Right atrium auricular region (tissue), 2 donors: ENCODE measurements at regions not wholly inside any gene's neighbourhood (a gene's known extent, or its start where the extent isn't known, plus 50 kb on each side); places are given as distances from the start of the nearest gene placed in this dataset.

ENCODE experiments used
- DNase-seq: peaks from one replicate; pipeline ENCODE4 v3.0.0-alpha.2; 2019; ENCODE audit warnings: low spot score
- H3K27ac ChIP-seq, 2 donors: fragments of 200-600 bp; sonication (generic); 1 replicate in 1 of 2; 2 replicates in 1 of 2; pipeline ENCODE4 v1.5.1; 2016 to 2019
- H3K27me3 ChIP-seq, 2 donors: fragments of 200-600 bp; sonication (generic); one replicate each; pipeline versions ENCODE4 v1.5.1 to v1.6.0; 2017 to 2019
- H3K36me3 ChIP-seq: fragments of 200-600 bp; sonication (generic); one replicate; pipeline ENCODE4 v1.5.1; 2016
- H3K4me1 ChIP-seq, 2 donors: fragments of 200-600 bp; sonication (generic); one replicate each; pipeline versions ENCODE4 v1.5.1 to v1.6.0; 2017 to 2019
- H3K4me3 ChIP-seq, 2 donors: fragments of 200-600 bp; sonication (generic); 1 replicate in 1 of 2; 2 replicates in 1 of 2; pipeline ENCODE4 v1.5.1; 2017 to 2019; ENCODE audit warnings: mild to moderate bottlenecking in 1 of 2, moderate library complexity in 1 of 2
- H3K9me3 ChIP-seq, 2 donors: fragments of 200-600 bp; sonication (generic); one replicate each; pipeline ENCODE4 v1.5.1; 2019
- CTCF ChIP-seq, 2 donors: fragments of 200-600 bp; sonication (generic); IDR thresholded peaks; one replicate each; pipeline ENCODE4 v1.5.1; 2019; ENCODE audit warnings: antibody characterized with exemption in 2 of 2

GRCh38 chr7:17599733-17600339 is 301.4 kb downstream of the AHR start:
- H3K27ac ChIP-seq = no peak overlapping the region
- H3K9me3 ChIP-seq = peaks cover 0 to 6% of the 10 kb centered on the region in 2 donors
- no peaks in the 10 kb centered on the region for H3K27me3 ChIP-seq
- H3K4me3 ChIP-seq = no peak overlapping the region
- no peak for DNase-seq
- H3K36me3 ChIP-seq = no peaks in the 10 kb centered on the region
- TF ChIP-seq CTCF (IDR thresholded peaks at IDR 0.05) = no peak
- H3K4me1 ChIP-seq = no peaks in the 10 kb centered on the region

GRCh38 chr7:17600340-17600752 is 301.9 kb downstream of the AHR start:
- no peaks in the 10 kb centered on the region for H3K27me3 ChIP-seq
- peaks cover 0 to 6% of the 10 kb centered on the region in 2 donors for H3K9me3 ChIP-seq
- no peak overlapping the region for H3K4me3 ChIP-seq
- no peak for DNase-seq
- no peaks in the 10 kb centered on the region for H3K36me3 ChIP-seq
- no peak overlapping the region for H3K27ac ChIP-seq
- no peaks in the 10 kb centered on the region for H3K4me1 ChIP-seq
- no peak for TF ChIP-seq CTCF (IDR thresholded peaks at IDR 0.05)

- no peaks in the 10 kb centered on the region for H3K36me3 ChIP-seq
- TF ChIP-seq CTCF (IDR thresholded peaks at IDR 0.05) = no peak
Measured at GRCh38 chr7:17601921-17602320, 303.5 kb downstream of the AHR start.

GRCh38 chr7:17608114-17608833 is 309.8 kb downstream of the AHR start:
- Histone ChIP-seq H3K4me3 (no peak overlapping the region), H3K36me3 (no peaks in the 10 kb centered on the region), H3K27ac (no peak overlapping the region), H3K27me3 (no peaks in the 10 kb centered on the region), H3K4me1 (no peaks in the 10 kb centered on the region), H3K9me3 (peaks cover 0 to 6% of the 10 kb centered on the region in 2 donors)
- no peak for TF ChIP-seq CTCF (IDR thresholded peaks at IDR 0.05)
- DNase-seq = no peak

More at GRCh38 chr7:17601921-17602320, 303.5 kb downstream of the AHR start:
- no peak overlapping the region for H3K27ac ChIP-seq
- no peak overlapping the region for H3K4me3 ChIP-seq
- H3K9me3 ChIP-seq = peaks cover 0 to 6% of the 10 kb centered on the region in 2 donors
- no peaks in the 10 kb centered on the region for H3K27me3 ChIP-seq
- no peak for DNase-seq
- no peaks in the 10 kb centered on the region for H3K4me1 ChIP-seq

GRCh38 chr7:17611611-17612010 is 313.2 kb downstream of the AHR start:
- Histone ChIP-seq H3K36me3 (no peaks in the 10 kb centered on the region), H3K4me1 (no peaks in the 10 kb centered on the region), H3K27me3 (no peaks in the 10 kb centered on the region), H3K9me3 (no peaks in the 10 kb centered on the region), H3K27ac (no peak overlapping the region), H3K4me3 (no peak overlapping the region)
- DNase-seq = no peak
- TF ChIP-seq CTCF (IDR thresholded peaks at IDR 0.05) = no peak
